HCT116 (cell line): ENCODE measurements at regions not wholly inside any gene's neighbourhood (a gene's known extent, or its start where the extent isn't known, plus 50 kb on each side); places are given as distances from the start of the nearest gene placed in this dataset.

Source experiments
- ATAC-seq: fragments of 200-7000 bp; cut with Tn5 transposase; 2 replicates; pipeline ENCODE4 v1.9.1; 2020; ENCODE audit warnings: mild to moderate bottlenecking, moderate library complexity
- BruUV-seq: library from RNA; stranded (reverse); fragments of 400-500 nt; replicated peaks from 2 replicates; lab custom pipeline; 2021; lab: Mats Ljungman, UMichigan
- CTCF ChIA-PET: fragments of 300-600 bp; sonication (Branson Sonifier 250); formaldehyde crosslinking; loops from one replicate; lab custom pipeline; 2021; ENCODE audit warnings: antibody characterized with exemption; lab: Charles Lee
- POLR2A ChIA-PET: fragments of 300-600, 350-600 bp; sonication (Branson Sonifier 250); formaldehyde crosslinking; loops from one replicate; lab custom pipeline; 2021; ENCODE audit warnings: antibody characterized with exemption; lab: Charles Lee
- RAD21 ChIA-PET, 2 experiments: fragments of 300-600 bp; sonication (Branson Sonifier 250); formaldehyde crosslinking; loops; one replicate each; lab custom pipeline; 2023; ENCODE audit warnings: low total read pairs in 2 of 2; ENCODE audit not compliant: uncharacterized antibody in 2 of 2, unreplicated experiment in 2 of 2, low non-redundant PET in 1 of 2; lab: Charles Lee
- DNase-seq: peaks from one replicate; pipeline ENCODE4 v3.0.0-alpha.2; 2010; ENCODE audit warnings: low read depth, low spot score
- H2AFZ ChIP-seq: fragments of 200-600 bp; shearing (Covaris generic), sonication (generic); 2 replicates; pipeline ENCODE4 v1.6.1; 2017; ENCODE audit warnings: low read depth, mixed run types, mixed read lengths, antibody characterized with exemption, low read length; ENCODE audit not compliant: poor library complexity, severe bottlenecking
- H3K27ac ChIP-seq: 2 replicates; pipeline ENCODE4 v1.5.1; 2012; ENCODE audit warnings: low read depth, low read length
- H3K27me3 ChIP-seq: fragments of 200-600 bp; sonication (generic); 2 replicates; pipeline ENCODE4 v1.6.1; 2016; ENCODE audit warnings: mixed run types, low read length, mixed read lengths; ENCODE audit not compliant: insufficient read depth
- H3K36me3 ChIP-seq, 2 experiments: fragments of 200-500 bp in 1 of 2; fragments of 200-600 bp in 1 of 2; sonication (Bioruptor generic) in 1 of 2; sonication (generic) in 1 of 2; 2 replicates each; pipeline versions ENCODE4 v1.5.1 to v1.6.1; 2014 to 2016; ENCODE audit warnings: low read length in 2 of 2, inconsistent platforms in 1 of 2, mixed read lengths in 1 of 2, mixed run types in 1 of 2; ENCODE audit not compliant: insufficient read depth in 2 of 2, control insufficient read depth in 1 of 2
- H3K4me1 ChIP-seq, 2 experiments: fragments of 200-600 bp in 1 of 2; sonication (generic) in 1 of 2; 2 replicates each; pipeline versions ENCODE4 v1.5.1 to v1.6.1; 2012 to 2017; ENCODE audit warnings: low read length in 2 of 2, inconsistent platforms in 1 of 2, mild to moderate bottlenecking in 1 of 2, mixed read lengths in 1 of 2, mixed run types in 1 of 2, moderate library complexity in 1 of 2; ENCODE audit not compliant: insufficient read depth in 2 of 2, control insufficient read depth in 1 of 2
- H3K4me2 ChIP-seq: fragments of 200-600 bp; sonication (generic); 2 replicates; pipeline ENCODE4 v1.6.1; 2017; ENCODE audit warnings: mixed run types, low read length, mixed read lengths
- H3K4me3 ChIP-seq, 2 experiments: fragments of 200-600 bp in 1 of 2; sonication (generic) in 1 of 2; replicated peaks in 1 of 2; 2 replicates each; pipeline ENCODE4 v1.5.1; 2011 to 2016; ENCODE audit warnings: low read length in 2 of 2, control low read depth in 1 of 2, low read depth in 1 of 2, mild to moderate bottlenecking in 1 of 2, mixed read lengths in 1 of 2, mixed run types in 1 of 2
- H3K79me2 ChIP-seq: fragments of 200-600 bp; sonication (generic); 2 replicates; pipeline ENCODE4 v1.6.1; 2017; ENCODE audit warnings: mild to moderate bottlenecking, mixed run types, low read length, moderate library complexity, mixed read lengths; ENCODE audit not compliant: insufficient read depth
- H3K9ac ChIP-seq: fragments of 200-600 bp; sonication (generic); 2 replicates; pipeline ENCODE4 v1.6.1; 2016; ENCODE audit warnings: low read length, mixed read lengths
- H3K9me2 ChIP-seq: fragments of 200-600 bp; sonication (generic), shearing (Covaris generic); 2 replicates; pipeline ENCODE4 v1.6.1; 2017; ENCODE audit warnings: mixed run types, mild to moderate bottlenecking, moderate library complexity; ENCODE audit not compliant: insufficient read depth
- H3K9me3 ChIP-seq, 2 experiments: fragments of 200-500 bp in 1 of 2; fragments of 200-600 bp in 1 of 2; sonication (Bioruptor generic) in 1 of 2; sonication (generic) in 1 of 2; 2 replicates each; pipeline ENCODE4 v1.6.1; 2014 to 2017; ENCODE audit warnings: low read length in 2 of 2, mixed read lengths in 2 of 2, inconsistent platforms in 1 of 2, low read depth in 1 of 2, mild to moderate bottlenecking in 1 of 2, mixed run types in 1 of 2, moderate library complexity in 1 of 2; ENCODE audit not compliant: control insufficient read depth in 1 of 2, insufficient read depth in 1 of 2
- H4K20me1 ChIP-seq: fragments of 200-600 bp; sonication (generic), shearing (Covaris generic); 2 replicates; pipeline ENCODE4 v1.6.1; 2017; ENCODE audit warnings: mixed run types, mild to moderate bottlenecking, moderate library complexity; ENCODE audit not compliant: insufficient read depth
- EGR1 ChIP-seq: IDR thresholded peaks from 2 replicates; pipeline ENCODE4 v1.6.1; 2012; ENCODE audit warnings: low read depth
- ELF1 ChIP-seq: IDR thresholded peaks from 2 replicates; pipeline ENCODE4 v1.6.1; 2012; ENCODE audit warnings: low read depth, borderline replicate concordance
- EZH2 ChIP-seq: fragments of 200-600 bp; sonication (generic); IDR thresholded peaks from 2 replicates; pipeline ENCODE4 v1.6.1; 2017; ENCODE audit warnings: antibody characterized with exemption, mixed run types
- EZH2phosphoT487 ChIP-seq: fragments of 200-600 bp; IDR thresholded peaks from 2 replicates; pipeline ENCODE4 v1.6.1; 2018; ENCODE audit warnings: antibody characterized with exemption, borderline replicate concordance
- JUND ChIP-seq: IDR thresholded peaks from 2 replicates; pipeline ENCODE4 v1.6.1; 2012
- POLR2A ChIP-seq: IDR thresholded peaks from 2 replicates; pipeline ENCODE4 v1.7.0; 2011; ENCODE audit warnings: borderline replicate concordance; ENCODE audit not compliant: insufficient read depth, insufficient read length; ENCODE audit errors: extremely low read depth
- SIN3A ChIP-seq: IDR thresholded peaks from 2 replicates; pipeline ENCODE4 v1.6.1; 2012; ENCODE audit warnings: low read depth
- SP1 ChIP-seq: IDR thresholded peaks from 2 replicates; pipeline ENCODE4 v1.6.1; 2012; ENCODE audit warnings: low read depth
- YY1 ChIP-seq: IDR thresholded peaks from 2 replicates; pipeline ENCODE4 v1.6.1; 2011; ENCODE audit warnings: low read length, low read depth, moderate library complexity, mild to moderate bottlenecking; ENCODE audit not compliant: insufficient replicate concordance; ENCODE audit errors: extremely low read depth
- ZNF274 ChIP-seq: fragments of 200-500 bp; sonication (Bioruptor generic); IDR thresholded peaks from 2 replicates; pipeline ENCODE4 v1.6.1; 2014; ENCODE audit warnings: mild to moderate bottlenecking, low read depth, low read length, inconsistent platforms
- intact Hi-C: fragments of 100-400 bp; cut with micrococcal nuclease; formaldehyde crosslinking; loops from 2 replicates; pipeline ENCODE4 v1.10.0; 2022
- TF ChIP-seq, protein P1 (sequence below): IDR thresholded peaks from 2 replicates; pipeline ENCODE4 v1.6.1; 2011; ENCODE audit warnings: mild to moderate bottlenecking, low read length, moderate library complexity; ENCODE audit not compliant: insufficient replicate concordance; ENCODE audit errors: extremely low read depth
- TF ChIP-seq, protein P2 (sequence below): IDR thresholded peaks from 2 replicates; pipeline ENCODE4 v1.6.1; 2012; ENCODE audit warnings: low read depth

DNA sequence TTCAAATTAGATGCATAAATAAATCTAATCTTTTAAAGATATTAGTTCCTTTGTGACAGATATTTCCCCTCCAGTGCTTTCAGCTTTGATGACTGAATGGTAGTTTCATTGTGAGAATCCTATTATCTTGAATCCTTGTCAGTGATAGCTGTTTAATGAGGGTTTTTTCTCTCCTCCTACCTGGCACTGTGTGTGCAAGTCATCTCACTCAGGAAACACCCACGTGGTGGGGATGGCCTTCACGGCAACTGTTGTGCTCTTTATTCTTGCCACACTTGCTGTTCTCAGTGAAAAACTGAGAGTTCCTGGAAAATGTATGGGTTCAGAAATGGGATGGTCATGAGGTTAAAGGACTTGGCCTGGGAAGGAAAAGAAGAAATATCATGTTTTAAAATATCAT lies 129.9 kb downstream of the SPRY1 start:
- no peak overlapping the region for H3K4me3 ChIP-seq
- no peaks in the 10 kb centered on the region for H3K79me2 ChIP-seq

DNA sequence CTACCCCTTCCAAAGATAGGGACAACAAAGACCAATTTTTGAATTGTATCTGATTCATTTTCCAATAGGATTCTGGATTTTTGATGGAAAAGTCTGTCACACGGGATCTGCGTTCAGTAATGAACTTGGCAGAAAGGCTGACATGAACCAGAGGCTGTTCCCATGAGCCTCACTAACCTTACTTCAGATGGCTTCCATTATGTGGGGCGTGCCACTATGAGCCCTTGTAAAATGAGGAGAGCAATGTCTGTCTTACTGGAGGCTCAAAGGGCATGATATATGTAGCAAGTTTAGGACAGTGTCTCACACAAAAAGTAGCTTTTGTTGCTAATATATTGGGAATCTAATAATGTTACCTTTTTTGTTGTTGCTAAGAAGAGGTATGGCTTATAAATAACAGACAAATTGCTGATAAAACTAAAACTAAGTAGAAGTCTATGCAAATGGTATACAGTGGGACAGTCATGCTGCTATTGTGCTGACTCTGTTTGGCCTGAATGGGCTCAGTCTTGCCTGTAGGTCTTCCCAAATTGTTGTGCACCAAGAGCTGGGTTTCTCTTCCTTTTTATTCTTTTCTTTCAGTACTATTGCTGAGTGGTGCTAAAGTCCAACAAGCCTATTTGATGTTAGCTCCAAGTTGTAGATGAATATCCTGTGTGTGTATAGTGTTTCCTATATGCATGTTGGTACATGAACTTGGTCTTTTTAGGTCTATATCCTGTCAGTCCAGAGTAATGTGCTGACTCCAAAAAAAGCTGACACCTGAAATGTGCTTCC lies 132.1 kb downstream of the SPRY1 start:
- Histone ChIP-seq H2AFZ (no peak overlapping the region), H3K9me2 (no peaks in the 10 kb centered on the region), H3K27ac (no peak overlapping the region), H3K4me2 (no peak overlapping the region), H3K9me3 (no peaks in the 10 kb centered on the region), H3K4me1 (no peaks in the 10 kb centered on the region), H4K20me1 (no peaks in the 10 kb centered on the region), H3K4me3 (no peak overlapping the region), H3K27me3 (no peaks in the 10 kb centered on the region), H3K36me3 (no peaks in the 10 kb centered on the region), H3K9ac (no peak overlapping the region)
- ChIA-PET POLR2A (no interaction called here), RAD21 (no interaction called here), CTCF (no interaction called here)
- DNase-seq = no peak
- intact Hi-C loops = no loop called here
- no TSS peak for BruUV-seq
- TF ChIP-seq ZNF274 = no peak
- TF ChIP-seq SP1 = no peak
- no peak for TF ChIP-seq EZH2
- TF ChIP-seq JUND = no peak
- TF ChIP-seq, protein P1, sequence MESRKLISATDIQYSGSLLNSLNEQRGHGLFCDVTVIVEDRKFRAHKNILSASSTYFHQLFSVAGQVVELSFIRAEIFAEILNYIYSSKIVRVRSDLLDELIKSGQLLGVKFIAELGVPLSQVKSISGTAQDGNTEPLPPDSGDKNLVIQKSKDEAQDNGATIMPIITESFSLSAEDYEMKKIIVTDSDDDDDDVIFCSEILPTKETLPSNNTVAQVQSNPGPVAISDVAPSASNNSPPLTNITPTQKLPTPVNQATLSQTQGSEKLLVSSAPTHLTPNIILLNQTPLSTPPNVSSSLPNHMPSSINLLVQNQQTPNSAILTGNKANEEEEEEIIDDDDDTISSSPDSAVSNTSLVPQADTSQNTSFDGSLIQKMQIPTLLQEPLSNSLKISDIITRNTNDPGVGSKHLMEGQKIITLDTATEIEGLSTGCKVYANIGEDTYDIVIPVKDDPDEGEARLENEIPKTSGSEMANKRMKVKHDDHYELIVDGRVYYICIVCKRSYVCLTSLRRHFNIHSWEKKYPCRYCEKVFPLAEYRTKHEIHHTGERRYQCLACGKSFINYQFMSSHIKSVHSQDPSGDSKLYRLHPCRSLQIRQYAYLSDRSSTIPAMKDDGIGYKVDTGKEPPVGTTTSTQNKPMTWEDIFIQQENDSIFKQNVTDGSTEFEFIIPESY = no peak
- TF ChIP-seq, protein P2, sequence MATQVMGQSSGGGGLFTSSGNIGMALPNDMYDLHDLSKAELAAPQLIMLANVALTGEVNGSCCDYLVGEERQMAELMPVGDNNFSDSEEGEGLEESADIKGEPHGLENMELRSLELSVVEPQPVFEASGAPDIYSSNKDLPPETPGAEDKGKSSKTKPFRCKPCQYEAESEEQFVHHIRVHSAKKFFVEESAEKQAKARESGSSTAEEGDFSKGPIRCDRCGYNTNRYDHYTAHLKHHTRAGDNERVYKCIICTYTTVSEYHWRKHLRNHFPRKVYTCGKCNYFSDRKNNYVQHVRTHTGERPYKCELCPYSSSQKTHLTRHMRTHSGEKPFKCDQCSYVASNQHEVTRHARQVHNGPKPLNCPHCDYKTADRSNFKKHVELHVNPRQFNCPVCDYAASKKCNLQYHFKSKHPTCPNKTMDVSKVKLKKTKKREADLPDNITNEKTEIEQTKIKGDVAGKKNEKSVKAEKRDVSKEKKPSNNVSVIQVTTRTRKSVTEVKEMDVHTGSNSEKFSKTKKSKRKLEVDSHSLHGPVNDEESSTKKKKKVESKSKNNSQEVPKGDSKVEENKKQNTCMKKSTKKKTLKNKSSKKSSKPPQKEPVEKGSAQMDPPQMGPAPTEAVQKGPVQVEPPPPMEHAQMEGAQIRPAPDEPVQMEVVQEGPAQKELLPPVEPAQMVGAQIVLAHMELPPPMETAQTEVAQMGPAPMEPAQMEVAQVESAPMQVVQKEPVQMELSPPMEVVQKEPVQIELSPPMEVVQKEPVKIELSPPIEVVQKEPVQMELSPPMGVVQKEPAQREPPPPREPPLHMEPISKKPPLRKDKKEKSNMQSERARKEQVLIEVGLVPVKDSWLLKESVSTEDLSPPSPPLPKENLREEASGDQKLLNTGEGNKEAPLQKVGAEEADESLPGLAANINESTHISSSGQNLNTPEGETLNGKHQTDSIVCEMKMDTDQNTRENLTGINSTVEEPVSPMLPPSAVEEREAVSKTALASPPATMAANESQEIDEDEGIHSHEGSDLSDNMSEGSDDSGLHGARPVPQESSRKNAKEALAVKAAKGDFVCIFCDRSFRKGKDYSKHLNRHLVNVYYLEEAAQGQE = no peak
- no peak for TF ChIP-seq ELF1
- TF ChIP-seq EGR1 = no peak
- TF ChIP-seq POLR2A = no peak
- TF ChIP-seq SIN3A = no peak
- no peak for TF ChIP-seq YY1
- TF ChIP-seq, all 23 proteins: peak for 0
- H3K79me2 ChIP-seq = no peaks in the 10 kb centered on the region
- ATAC-seq = no peak

More for the DNA sequence above, 129.9 kb downstream of the SPRY1 start:
- H3K27ac ChIP-seq = no peak overlapping the region
- TF ChIP-seq EZH2phosphoT487 (no peak), SIN3A (no peak)
- no peak overlapping the region for H3K9ac ChIP-seq
- H3K9me2 ChIP-seq = no peaks in the 10 kb centered on the region
- no peak for ATAC-seq
- RAD21 ChIA-PET = no interaction called here
- H4K20me1 ChIP-seq = no peaks in the 10 kb centered on the region
- CTCF ChIA-PET = no interaction called here
- H3K27me3 ChIP-seq = no peaks in the 10 kb centered on the region
- H3K4me1 ChIP-seq = no peaks in the 10 kb centered on the region
- H3K4me2 ChIP-seq = no peak overlapping the region
- H3K9me3 ChIP-seq = no peaks in the 10 kb centered on the region
- BruUV-seq = no TSS peak
- DNase-seq = no peak
- POLR2A ChIA-PET = no interaction called here
- intact Hi-C loops = no loop called here
- no peak overlapping the region for H2AFZ ChIP-seq
- no peaks in the 10 kb centered on the region for H3K36me3 ChIP-seq
